ENCODE measurements at regions not wholly inside any gene's neighbourhood (a gene's known extent, or its start where the extent isn't known, plus 50 kb on each side); places are given as distances from the start of the nearest gene placed in this dataset.
A peak's percentile ranks its signal among the peaks of the same experiment; 100 is the strongest.
"Not testable (repeated sequence)": the region's sequence is repeated elsewhere in the genome, so short reads cannot be mapped to it uniquely, and the experiment has no call there.

GRCh38 chr3:40756500-40756899, 231.7 kb downstream of the ZNF621 start:
- no peaks in the 10 kb centered on the region for H3K4me1 Mint-ChIP-seq (ENCODE audit: low read depth)
- H3K4me3 Mint-ChIP-seq (ENCODE audit: low read depth) = no peak overlapping the region

GRCh38 chr3:40762771-40763170, 238.0 kb downstream of the ZNF621 start:
- H3K4me1 Mint-ChIP-seq (ENCODE audit: low read depth); H3K27ac Mint-ChIP-seq; H3K27me3 Mint-ChIP-seq; H3K36me3 Mint-ChIP-seq (ENCODE audit: insufficient read depth); DNase-seq (ENCODE audit: low spot score, unreplicated experiment); H3K4me3 Mint-ChIP-seq (ENCODE audit: low read depth): not testable (repeated sequence)
- H3K9me3 Mint-ChIP-seq (ENCODE audit: low read depth) = peaks cover 40% of the 10 kb centered on the region

More at GRCh38 chr3:40756500-40756899, 231.7 kb downstream of the ZNF621 start:
- Mint-ChIP-seq H3K27ac (no peak overlapping the region), H3K9me3 (ENCODE audit: low read depth) (peaks cover 13% of the 10 kb centered on the region), H3K27me3 (peaks cover 2% of the 10 kb centered on the region), H3K36me3 (ENCODE audit: insufficient read depth) (peaks cover 1% of the 10 kb centered on the region)
- DNase-seq (ENCODE audit: low spot score, unreplicated experiment) = no peak
- no peak for TF ChIP-seq CTCF (IDR thresholded peaks at IDR 0.05; ENCODE audit: unreplicated experiment)

GRCh38 chr3:40763807-40764206, 239.0 kb downstream of the ZNF621 start:
- DNase-seq (ENCODE audit: low spot score, unreplicated experiment) = no peak
- TF ChIP-seq CTCF (IDR thresholded peaks at IDR 0.05; ENCODE audit: unreplicated experiment) = no peak
- Mint-ChIP-seq H3K9me3 (ENCODE audit: low read depth) (peaks cover 40% of the 10 kb centered on the region), H3K27me3 (peaks cover 3% of the 10 kb centered on the region), H3K36me3 (ENCODE audit: insufficient read depth) (peaks cover 1% of the 10 kb centered on the region), H3K4me3 (ENCODE audit: low read depth) (no peak overlapping the region), H3K27ac (no peak overlapping the region), H3K4me1 (ENCODE audit: low read depth) (peaks cover 5% of the 10 kb centered on the region)

GRCh38 chr3:40764747-40765146, 240.0 kb downstream of the ZNF621 start:
- Mint-ChIP-seq H3K36me3 (ENCODE audit: insufficient read depth) (peaks cover 1% of the 10 kb centered on the region), H3K4me3 (ENCODE audit: low read depth) (no peak overlapping the region), H3K27me3 (peaks cover 3% of the 10 kb centered on the region), H3K4me1 (ENCODE audit: low read depth) (peaks cover 5% of the 10 kb centered on the region), H3K27ac (peak overlapping the region; percentile 25), H3K9me3 (ENCODE audit: low read depth) (peaks cover 40% of the 10 kb centered on the region)
- no peak for TF ChIP-seq CTCF (IDR thresholded peaks at IDR 0.05; ENCODE audit: unreplicated experiment)
- DNase-seq (ENCODE audit: low spot score, unreplicated experiment) = no peak

- H3K4me1 Mint-ChIP-seq (ENCODE audit: low read depth) = peaks cover 7% of the 10 kb centered on the region
- no peaks in the 10 kb centered on the region for H3K36me3 Mint-ChIP-seq (ENCODE audit: insufficient read depth)
- TF ChIP-seq CTCF (IDR thresholded peaks at IDR 0.05; ENCODE audit: unreplicated experiment) = no peak
- no peak overlapping the region for H3K4me3 Mint-ChIP-seq (ENCODE audit: low read depth)
- DNase-seq (ENCODE audit: low spot score, unreplicated experiment) = no peak
- no peak overlapping the region for H3K27ac Mint-ChIP-seq
- H3K27me3 Mint-ChIP-seq = peaks cover 6% of the 10 kb centered on the region
- H3K9me3 Mint-ChIP-seq (ENCODE audit: low read depth) = peaks cover 30% of the 10 kb centered on the region
Measured at GRCh38 chr3:40765884-40766283, 241.1 kb downstream of the ZNF621 start.

GRCh38 chr3:40766396-40766795, 241.6 kb downstream of the ZNF621 start:
- no peak for DNase-seq (ENCODE audit: low spot score, unreplicated experiment)
- H3K27ac Mint-ChIP-seq = no peak overlapping the region
- no peaks in the 10 kb centered on the region for H3K36me3 Mint-ChIP-seq (ENCODE audit: insufficient read depth)
- H3K4me1 Mint-ChIP-seq (ENCODE audit: low read depth) = peaks cover 7% of the 10 kb centered on the region
- TF ChIP-seq CTCF (IDR thresholded peaks at IDR 0.05; ENCODE audit: unreplicated experiment) = no peak
- peaks cover 27% of the 10 kb centered on the region for H3K9me3 Mint-ChIP-seq (ENCODE audit: low read depth)
- H3K4me3 Mint-ChIP-seq (ENCODE audit: low read depth) = no peak overlapping the region
- H3K27me3 Mint-ChIP-seq = peaks cover 6% of the 10 kb centered on the region

All from progenitor cell of endocrine pancreas (in vitro differentiated cells).